ENCODE measurements at regions not wholly inside any gene's neighbourhood (a gene's known extent, or its start where the extent isn't known, plus 50 kb on each side); places are given as distances from the start of the nearest gene placed in this dataset.

- peaks cover 28% of the 10 kb centered on the region for H3K4me1 Mint-ChIP-seq (ENCODE audit: insufficient read depth, unreplicated experiment)
- H3K36me3 Mint-ChIP-seq (ENCODE audit: insufficient read depth, unreplicated experiment), result no peaks in the 10 kb centered on the region
- no peak for TF ChIP-seq CTCF (IDR thresholded peaks at IDR 0.05; ENCODE audit: unreplicated experiment)
- H3K27ac Mint-ChIP-seq (ENCODE audit: low read depth, unreplicated experiment), result peak overlapping the region; percentile 79
- H3K27me3 Mint-ChIP-seq (ENCODE audit: insufficient read depth, unreplicated experiment), result no peaks in the 10 kb centered on the region
- POLR2A ChIA-PET, result interaction anchor here (0.6 to 2.1 kb wide), 13 partner anchors 12 to 312 kb away, joined by 3 to 10 read pairs (median 3); no protein-coding TSS in a partner anchor
- H3K9me3 Mint-ChIP-seq (ENCODE audit: unreplicated experiment), result no peaks in the 10 kb centered on the region
- CTCF ChIA-PET, result interaction anchor here (0.6 to 0.8 kb wide), 3 partner anchors 22 to 141 kb away, joined by 3 to 5 read pairs (median 3); no protein-coding TSS in a partner anchor
- DNase-seq (ENCODE audit: unreplicated experiment), result peak; percentile 56
- intact Hi-C loops (cut with micrococcal nuclease), result no loop called here
- BruUV-seq (replicated peaks), result no TSS peak
- peak overlapping the region; percentile 14 for H3K4me3 Mint-ChIP-seq (ENCODE audit: unreplicated experiment)
Measured at GRCh38 chr13:32881074-32881776, 135.0 kb upstream of the KL start.

- ChIA-PET CTCF (no interaction called here), POLR2A (interaction anchor here (0.6 to 2.1 kb wide), 10 partner anchors 13 to 312 kb away, joined by 3 to 10 read pairs (median 3); no protein-coding TSS in a partner anchor)
- TF ChIP-seq CTCF (IDR thresholded peaks at IDR 0.05; ENCODE audit: unreplicated experiment), result no peak
- Mint-ChIP-seq H3K4me1 (ENCODE audit: insufficient read depth, unreplicated experiment) (peaks cover 28% of the 10 kb centered on the region), H3K4me3 (ENCODE audit: unreplicated experiment) (peak overlapping the region; percentile 14), H3K9me3 (ENCODE audit: unreplicated experiment) (no peaks in the 10 kb centered on the region), H3K27ac (ENCODE audit: low read depth, unreplicated experiment) (peak overlapping the region; percentile 79), H3K27me3 (ENCODE audit: insufficient read depth, unreplicated experiment) (no peaks in the 10 kb centered on the region), H3K36me3 (ENCODE audit: insufficient read depth, unreplicated experiment) (no peaks in the 10 kb centered on the region)
- BruUV-seq (replicated peaks), result no TSS peak
- intact Hi-C loops (cut with micrococcal nuclease), result no loop called here
- peak; percentile 92 for DNase-seq (ENCODE audit: unreplicated experiment)
Measured at GRCh38 chr13:32881777-32882145, 134.5 kb upstream of the KL start.

GRCh38 chr13:32882691-32883090, 133.5 kb upstream of the KL start:
- CTCF ChIA-PET, result interaction anchor here (0.6 to 1.5 kb wide), 2 partner anchors 12 to 246 kb away, joined by 3 to 6 read pairs; no protein-coding TSS in a partner anchor
- BruUV-seq (replicated peaks), result no TSS peak

More at GRCh38 chr13:32882691-32883090, 133.5 kb upstream of the KL start:
- no peak for DNase-seq (ENCODE audit: unreplicated experiment)
- Mint-ChIP-seq H3K27ac (ENCODE audit: low read depth, unreplicated experiment) (no peak overlapping the region), H3K4me3 (ENCODE audit: unreplicated experiment) (no peak overlapping the region), H3K4me1 (ENCODE audit: insufficient read depth, unreplicated experiment) (peaks cover 24% of the 10 kb centered on the region), H3K9me3 (ENCODE audit: unreplicated experiment) (no peaks in the 10 kb centered on the region), H3K27me3 (ENCODE audit: insufficient read depth, unreplicated experiment) (no peaks in the 10 kb centered on the region), H3K36me3 (ENCODE audit: insufficient read depth, unreplicated experiment) (no peaks in the 10 kb centered on the region)
- intact Hi-C loops (cut with micrococcal nuclease), result no loop called here
- POLR2A ChIA-PET, result interaction anchor here (0.9 to 2.1 kb wide), 3 partner anchors 13 to 244 kb away, joined by 3 to 7 read pairs (median 5); no protein-coding TSS in a partner anchor
- TF ChIP-seq CTCF (IDR thresholded peaks at IDR 0.05; ENCODE audit: unreplicated experiment), result no peak

Measured in MCF 10A (cell line).